ENCODE measurements at regions not wholly inside any gene's neighbourhood (a gene's known extent, or its start where the extent isn't known, plus 50 kb on each side); places are given as distances from the start of the nearest gene placed in this dataset.

DNA sequence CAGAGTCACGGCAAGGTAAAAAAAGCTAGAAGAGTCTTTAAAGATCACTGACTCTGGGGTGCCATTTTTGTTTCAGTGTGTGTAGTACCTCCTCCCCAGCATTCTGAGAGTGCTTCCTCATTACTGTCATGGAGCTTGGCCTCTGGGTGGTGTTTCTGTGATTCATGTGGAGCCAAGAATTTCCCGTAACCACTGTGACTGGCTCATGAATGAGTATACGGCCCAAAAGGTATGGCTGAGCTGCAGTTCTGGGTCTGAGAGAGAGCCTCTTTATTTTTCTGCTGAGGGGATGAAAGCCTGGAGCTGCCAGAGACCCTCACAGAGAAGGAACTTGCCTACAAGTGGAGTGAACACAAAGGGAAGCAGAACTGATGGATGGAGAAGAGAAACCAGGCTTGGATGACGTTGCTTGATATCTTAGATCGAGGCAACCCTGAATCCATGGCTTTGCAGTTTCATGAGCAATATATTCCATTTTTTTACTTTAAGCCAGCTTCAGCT is 85.6 kb downstream of the PTTG1 start:
- TF ChIP-seq CTCF (IDR thresholded peaks at IDR 0.05) = no peak
- peaks cover 33% of the 10 kb centered on the region for H3K4me1 ChIP-seq (ENCODE audit: control insufficient read depth, insufficient read depth, low read length)
- H3K9me3 ChIP-seq (ENCODE audit: control insufficient read depth, insufficient read depth, low read length) = no peaks in the 10 kb centered on the region
- 69% methylated on average over 5 of the region's 5 CpGs for WGBS (ENCODE audit: insufficient coverage)
- Mint-ChIP-seq H3K27me3 (ENCODE audit: low read depth in 2 of 2) (peaks cover 1 to 3% of the 10 kb centered on the region in 2 donors), H3K4me3 (peak overlapping the region; percentile 43), H3K27ac (peak overlapping the region; percentile 84 to 85), H3K9me3 (no peaks in the 10 kb centered on the region), H3K4me1 (peaks cover 29 to 40% of the 10 kb centered on the region in 2 donors), H3K36me3 (no peaks in the 10 kb centered on the region)
- H3K36me3 ChIP-seq (ENCODE audit: control insufficient read depth, insufficient read depth, low read length) = no peaks in the 10 kb centered on the region
- no peak overlapping the region for H3K4me3 ChIP-seq (ENCODE audit: low read length)
- H3K27me3 ChIP-seq (ENCODE audit: control insufficient read depth, insufficient read depth, low read length) = no peaks in the 10 kb centered on the region
- intact Hi-C loops (cut with micrococcal nuclease) = loop anchor here (2.0 kb wide), 1 partner anchor 38 kb away; no protein-coding TSS in a partner anchor
- peak in 1 of 2 donors; percentile 37 for DNase-seq
- no peak for ATAC-seq
- peak overlapping the region; percentile 14 for H3K27ac ChIP-seq (ENCODE audit: low read length)

- peak overlapping the region; percentile 10 for H3K4me3 Mint-ChIP-seq
- H3K27ac Mint-ChIP-seq = peak overlapping the region; percentile 32 to 73
- H3K4me1 ChIP-seq (ENCODE audit: control insufficient read depth, insufficient read depth, low read length) = peaks cover 33% of the 10 kb centered on the region
- WGBS (ENCODE audit: insufficient coverage) = 13% methylated on average over 9 of the region's 9 CpGs
- H3K36me3 ChIP-seq (ENCODE audit: control insufficient read depth, insufficient read depth, low read length) = no peaks in the 10 kb centered on the region
- H3K27ac ChIP-seq (ENCODE audit: low read length) = no peak overlapping the region
- DNase-seq = peak in 1 of 2 donors; percentile 93
- no peaks in the 10 kb centered on the region for H3K9me3 ChIP-seq (ENCODE audit: control insufficient read depth, insufficient read depth, low read length)
- H3K27me3 ChIP-seq (ENCODE audit: control insufficient read depth, insufficient read depth, low read length) = no peaks in the 10 kb centered on the region
- peaks cover 5 to 14% of the 10 kb centered on the region in 2 donors for H3K27me3 Mint-ChIP-seq (ENCODE audit: low read depth in 2 of 2)
- peak; percentile 81 to 84 (median 84) for ATAC-seq
- H3K9me3 Mint-ChIP-seq = no peaks in the 10 kb centered on the region
- peaks cover 29 to 39% of the 10 kb centered on the region in 2 donors for H3K4me1 Mint-ChIP-seq
- intact Hi-C loops (cut with micrococcal nuclease) = loop anchor here (1.0 kb wide), 1 partner anchor 71 kb away; no protein-coding TSS in a partner anchor
- H3K4me3 ChIP-seq (ENCODE audit: low read length) = no peak overlapping the region
- TF ChIP-seq CTCF (IDR thresholded peaks at IDR 0.05) = peak; percentile 89
- H3K36me3 Mint-ChIP-seq = no peaks in the 10 kb centered on the region
Measured at GRCh38 chr5:160508780-160509361, 87.2 kb downstream of the PTTG1 start.

DNA sequence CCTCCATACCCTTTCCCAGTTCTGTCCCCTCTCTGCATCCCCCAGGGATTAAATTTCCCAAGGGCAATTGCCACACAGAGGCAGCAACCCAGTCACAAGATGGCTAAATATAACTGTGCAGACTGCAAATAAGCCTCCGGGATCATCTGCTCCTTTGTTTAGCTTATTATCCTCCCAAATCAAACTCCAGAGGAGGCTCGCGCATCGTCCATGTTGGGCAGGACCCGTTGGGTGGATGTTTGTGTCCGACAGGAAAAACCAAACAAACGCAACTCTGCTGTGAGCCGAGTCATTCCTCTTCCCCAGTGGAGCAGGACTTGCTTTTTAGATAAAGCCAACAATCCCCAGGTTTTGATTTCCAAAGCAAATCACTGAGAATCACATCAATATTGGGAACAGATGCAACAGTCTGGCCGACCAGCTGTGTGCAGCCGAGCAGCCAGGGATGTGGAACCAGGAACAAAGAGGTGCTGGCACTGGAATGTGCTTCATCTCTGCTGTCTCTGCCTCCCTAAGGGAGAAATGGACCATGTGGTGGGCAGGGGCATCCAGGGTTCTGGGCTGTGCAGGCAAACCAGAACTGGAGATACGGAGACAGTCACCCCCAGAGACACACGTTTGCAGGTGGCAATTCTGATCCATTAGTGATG is 89.8 kb downstream of the PTTG1 start:
- H3K4me3 Mint-ChIP-seq = no peak overlapping the region
- intact Hi-C loops (cut with micrococcal nuclease) = no loop called here
- no peak for TF ChIP-seq CTCF (IDR thresholded peaks at IDR 0.05)

More for the DNA sequence above, 89.8 kb downstream of the PTTG1 start:
- H3K27ac Mint-ChIP-seq = no peak overlapping the region
- DNase-seq (no peak), ATAC-seq (no peak)
- H3K36me3 Mint-ChIP-seq = no peaks in the 10 kb centered on the region
- Histone ChIP-seq H3K36me3 (ENCODE audit: control insufficient read depth, insufficient read depth, low read length) (no peaks in the 10 kb centered on the region), H3K27me3 (ENCODE audit: control insufficient read depth, insufficient read depth, low read length) (no peaks in the 10 kb centered on the region), H3K27ac (ENCODE audit: low read length) (no peak overlapping the region), H3K4me3 (ENCODE audit: low read length) (no peak overlapping the region), H3K4me1 (ENCODE audit: control insufficient read depth, insufficient read depth, low read length) (peaks cover 16% of the 10 kb centered on the region), H3K9me3 (ENCODE audit: control insufficient read depth, insufficient read depth, low read length) (no peaks in the 10 kb centered on the region)
- 91% methylated on average over 12 of the region's 12 CpGs for WGBS (ENCODE audit: insufficient coverage)
- peaks cover 5 to 14% of the 10 kb centered on the region in 2 donors for H3K27me3 Mint-ChIP-seq (ENCODE audit: low read depth in 2 of 2)
- H3K4me1 Mint-ChIP-seq = peaks cover 18 to 23% of the 10 kb centered on the region in 2 donors
- H3K9me3 Mint-ChIP-seq = no peaks in the 10 kb centered on the region
